GM12891 (cell line): ENCODE measurements at regions not wholly inside any gene's neighbourhood (a gene's known extent, or its start where the extent isn't known, plus 50 kb on each side); places are given as distances from the start of the nearest gene placed in this dataset.

Source experiments
- POLR2A ChIP-seq: IDR thresholded peaks from 2 replicates; pipeline ENCODE4 v1.6.1; 2011; ENCODE audit warnings: low read depth, low read length, control low read depth
- POLR2AphosphoS5 ChIP-seq: IDR thresholded peaks from 2 replicates; pipeline ENCODE4 v1.6.1; 2011; ENCODE audit warnings: low read depth, low read length, control low read depth
- POU2F2 ChIP-seq: IDR thresholded peaks from 2 replicates; pipeline ENCODE4 v1.6.1; 2011; ENCODE audit warnings: low read depth, mild to moderate bottlenecking, control low read depth, low read length, moderate library complexity
- TAF1 ChIP-seq: IDR thresholded peaks from 2 replicates; pipeline ENCODE4 v1.6.1; 2011; ENCODE audit warnings: low read depth, low read length, control low read depth

GRCh38 chr12:13798162-13798561 lies 183.2 kb downstream of the GRIN2B start:
- no peak for TF ChIP-seq POLR2A
- TF ChIP-seq TAF1, result no peak
- no peak for TF ChIP-seq POLR2AphosphoS5
- TF ChIP-seq POU2F2, result no peak
